ENCODE measurements at regions not wholly inside any gene's neighbourhood (a gene's known extent, or its start where the extent isn't known, plus 50 kb on each side); places are given as distances from the start of the nearest gene placed in this dataset.

DNA sequence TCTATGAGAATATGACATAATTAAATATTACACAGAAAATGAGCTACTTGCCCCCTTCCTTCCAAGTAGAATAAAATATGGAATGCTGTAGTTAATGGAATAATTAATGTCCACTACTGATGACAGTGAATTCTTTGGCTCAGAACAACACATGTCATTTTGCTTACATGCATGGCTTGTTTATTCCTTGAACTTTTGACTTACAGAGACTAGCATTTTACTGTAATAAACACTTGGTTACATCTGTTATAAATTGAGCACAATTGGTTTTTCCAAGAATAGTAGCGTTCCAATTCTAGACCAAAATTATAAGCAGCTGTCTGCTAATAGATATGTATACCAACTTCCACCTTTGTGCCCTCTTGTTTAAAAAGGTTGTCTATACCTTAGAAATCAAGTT, 286.7 kb downstream of the OTUD1 start:
- no peak overlapping the region for H3K4me3 ChIP-seq (ENCODE audit: low read depth, low read length)
- no peak for DNase-seq (ENCODE audit: low read depth, low spot score)
- H3K27me3 ChIP-seq (ENCODE audit: control insufficient read depth, insufficient read depth, low read length): no peaks in the 10 kb centered on the region
- H3K27ac ChIP-seq (ENCODE audit: low read depth, low read length): no peak overlapping the region
- CTCF ChIA-PET: no interaction called here
- TF ChIP-seq, protein P1, sequence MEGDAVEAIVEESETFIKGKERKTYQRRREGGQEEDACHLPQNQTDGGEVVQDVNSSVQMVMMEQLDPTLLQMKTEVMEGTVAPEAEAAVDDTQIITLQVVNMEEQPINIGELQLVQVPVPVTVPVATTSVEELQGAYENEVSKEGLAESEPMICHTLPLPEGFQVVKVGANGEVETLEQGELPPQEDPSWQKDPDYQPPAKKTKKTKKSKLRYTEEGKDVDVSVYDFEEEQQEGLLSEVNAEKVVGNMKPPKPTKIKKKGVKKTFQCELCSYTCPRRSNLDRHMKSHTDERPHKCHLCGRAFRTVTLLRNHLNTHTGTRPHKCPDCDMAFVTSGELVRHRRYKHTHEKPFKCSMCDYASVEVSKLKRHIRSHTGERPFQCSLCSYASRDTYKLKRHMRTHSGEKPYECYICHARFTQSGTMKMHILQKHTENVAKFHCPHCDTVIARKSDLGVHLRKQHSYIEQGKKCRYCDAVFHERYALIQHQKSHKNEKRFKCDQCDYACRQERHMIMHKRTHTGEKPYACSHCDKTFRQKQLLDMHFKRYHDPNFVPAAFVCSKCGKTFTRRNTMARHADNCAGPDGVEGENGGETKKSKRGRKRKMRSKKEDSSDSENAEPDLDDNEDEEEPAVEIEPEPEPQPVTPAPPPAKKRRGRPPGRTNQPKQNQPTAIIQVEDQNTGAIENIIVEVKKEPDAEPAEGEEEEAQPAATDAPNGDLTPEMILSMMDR (IDR thresholded peaks at IDR 0.05; ENCODE audit: low read depth, low read length): no peak
- H3K9me3 ChIP-seq (ENCODE audit: control insufficient read depth, insufficient read depth, low read length): no peaks in the 10 kb centered on the region; the same call in 1 of the 2 replicates
- POLR2A ChIA-PET: no interaction called here

DNA sequence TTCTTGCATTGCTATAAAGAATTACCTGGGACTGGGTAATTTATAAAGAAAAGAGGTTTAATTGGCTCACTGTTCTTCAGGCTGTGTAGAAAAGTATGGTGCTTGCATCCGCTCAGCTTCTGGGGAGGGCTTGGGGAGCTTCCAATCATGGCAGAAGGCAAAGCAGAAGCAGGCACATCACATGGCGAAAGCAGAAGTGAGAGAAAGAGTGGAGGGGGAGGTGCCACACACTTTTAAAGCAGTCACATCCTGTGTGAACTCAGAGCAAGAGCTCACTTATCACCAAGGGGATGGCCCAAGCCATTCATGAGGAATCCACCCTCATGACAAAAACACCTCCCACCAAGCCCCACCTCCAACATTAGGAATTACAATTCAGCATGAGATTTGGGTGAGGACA, 303.5 kb downstream of the OTUD1 start:
- Histone ChIP-seq H3K4me3 (ENCODE audit: low read depth, low read length) (no peak overlapping the region), H3K9me3 (ENCODE audit: control insufficient read depth, insufficient read depth, low read length) (peaks cover 28% of the 10 kb centered on the region; the same call in 1 of the 2 replicates), H3K27ac (ENCODE audit: low read depth, low read length) (no peak overlapping the region), H3K27me3 (ENCODE audit: control insufficient read depth, insufficient read depth, low read length) (no peaks in the 10 kb centered on the region)
- ChIA-PET POLR2A (no interaction called here), CTCF (no interaction called here)
- DNase-seq (ENCODE audit: low read depth, low spot score): no peak
- TF ChIP-seq, protein P1 (IDR thresholded peaks at IDR 0.05; ENCODE audit: low read depth, low read length): no peak

DNA sequence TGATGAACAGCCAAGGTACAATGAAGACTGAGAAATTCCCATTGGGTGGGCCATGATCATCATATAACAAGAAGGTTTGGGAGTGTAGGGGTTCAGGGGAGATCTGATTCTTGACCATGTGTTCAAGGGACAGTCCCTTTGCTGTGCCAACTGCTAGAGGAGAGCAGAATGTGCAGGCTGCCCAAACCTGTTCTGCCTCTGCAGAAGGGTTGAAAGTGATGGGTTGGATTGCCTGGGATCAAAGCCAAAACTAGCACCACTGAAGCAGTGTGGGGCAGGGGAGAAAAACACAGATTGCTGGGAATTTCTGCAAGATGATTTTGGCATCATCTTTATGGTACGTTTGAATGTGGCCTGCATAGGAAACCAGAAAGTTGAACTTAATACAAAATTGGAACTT, 303.9 kb downstream of the OTUD1 start:
- ChIA-PET CTCF (no interaction called here), POLR2A (no interaction called here)
- H3K4me3 ChIP-seq (ENCODE audit: low read depth, low read length): no peak overlapping the region
- no peak for DNase-seq (ENCODE audit: low read depth, low spot score)
- H3K27ac ChIP-seq (ENCODE audit: low read depth, low read length): no peak overlapping the region
- H3K9me3 ChIP-seq (ENCODE audit: control insufficient read depth, insufficient read depth, low read length): peaks cover 28% of the 10 kb centered on the region; the same call in 1 of the 2 replicates
- TF ChIP-seq, protein P1 (IDR thresholded peaks at IDR 0.05; ENCODE audit: low read depth, low read length): no peak
- H3K27me3 ChIP-seq (ENCODE audit: control insufficient read depth, insufficient read depth, low read length): no peaks in the 10 kb centered on the region

DNA sequence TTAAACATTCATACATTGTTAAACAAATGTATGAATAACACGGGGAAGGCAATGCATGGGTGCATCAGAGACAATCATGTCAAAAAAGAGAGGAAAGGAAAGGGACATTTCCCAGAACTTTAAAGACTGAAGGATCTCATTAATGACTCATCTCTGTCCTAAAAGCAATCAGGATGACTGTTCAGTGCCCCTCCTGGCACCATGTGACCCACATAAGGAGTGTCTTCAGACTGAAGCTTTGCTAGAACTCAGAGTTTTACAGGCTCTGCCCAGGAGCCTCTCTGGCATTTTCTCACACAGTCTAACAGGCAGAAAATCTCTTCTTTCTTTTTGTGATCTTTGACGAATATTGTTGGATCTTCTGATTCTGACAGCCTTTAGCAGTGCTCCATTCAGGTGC, 315.3 kb downstream of the OTUD1 start:
- TF ChIP-seq, protein P1 (IDR thresholded peaks at IDR 0.05; ENCODE audit: low read depth, low read length): no peak
- POLR2A ChIA-PET: no interaction called here
- no peak overlapping the region for H3K4me3 ChIP-seq (ENCODE audit: low read depth, low read length)
- H3K9me3 ChIP-seq (ENCODE audit: control insufficient read depth, insufficient read depth, low read length): peaks cover 14% of the 10 kb centered on the region
- H3K27ac ChIP-seq (ENCODE audit: low read depth, low read length): no peak overlapping the region
- DNase-seq (ENCODE audit: low read depth, low spot score): no peak
- H3K27me3 ChIP-seq (ENCODE audit: control insufficient read depth, insufficient read depth, low read length): no peaks in the 10 kb centered on the region
- CTCF ChIA-PET: no interaction called here

DNA sequence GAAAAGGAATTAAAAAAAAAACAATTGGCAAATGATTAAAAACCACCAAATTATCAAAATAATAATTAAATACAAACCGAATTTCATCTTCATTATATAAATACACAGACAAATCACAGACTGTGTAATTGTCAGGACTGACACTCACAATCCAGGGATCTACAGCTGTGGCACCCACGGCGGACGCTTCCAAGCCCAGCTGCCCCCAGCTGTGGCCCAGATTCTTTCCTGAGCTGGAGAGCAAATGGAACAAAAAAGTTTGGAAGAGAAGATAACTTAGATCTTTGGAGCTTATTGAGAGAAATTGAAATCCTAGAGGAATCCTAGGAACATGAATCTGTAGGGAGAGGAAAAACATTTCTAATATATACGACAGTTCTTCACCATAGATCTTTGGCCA, 316.1 kb downstream of the OTUD1 start:
- POLR2A ChIA-PET: no interaction called here

More for the DNA sequence above, 316.1 kb downstream of the OTUD1 start:
- no peak for DNase-seq (ENCODE audit: low read depth, low spot score)
- Histone ChIP-seq H3K4me3 (ENCODE audit: low read depth, low read length) (no peak overlapping the region), H3K27ac (ENCODE audit: low read depth, low read length) (no peak overlapping the region), H3K9me3 (ENCODE audit: control insufficient read depth, insufficient read depth, low read length) (peaks cover 14% of the 10 kb centered on the region), H3K27me3 (ENCODE audit: control insufficient read depth, insufficient read depth, low read length) (no peaks in the 10 kb centered on the region)
- CTCF ChIA-PET: interaction anchor here (0.6 kb wide), 1 partner anchor 9 kb away, joined by 6 read pairs; no protein-coding TSS in a partner anchor
- TF ChIP-seq, protein P1 (IDR thresholded peaks at IDR 0.05; ENCODE audit: low read depth, low read length): no peak
